HepG2 (cell line): ENCODE measurements at regions not wholly inside any gene's neighbourhood (a gene's known extent, or its start where the extent isn't known, plus 50 kb on each side); places are given as distances from the start of the nearest gene placed in this dataset.
"Not testable (repeated sequence)": the region's sequence is repeated elsewhere in the genome, so short reads cannot be mapped to it uniquely, and the experiment has no call there.

Experiments
- ATAC-seq: fragments of 200-7000 bp; cut with Tn5 transposase; 3 replicates; pipeline ENCODE4 v1.9.1; 2020; ENCODE audit warnings: mild to moderate bottlenecking, moderate library complexity
- BruUV-seq: library from RNA; stranded (reverse); fragments of 400-500 nt; replicated peaks from 2 replicates; lab custom pipeline; 2021; lab: Mats Ljungman, UMichigan
- CTCF ChIA-PET: fragments of 300-600 bp; formaldehyde crosslinking; extraction: SDS; loops from one replicate; lab custom pipeline; 2021; ENCODE audit warnings: low total read pairs, inconsistent platforms, low intra/inter-chr PET ratio; lab: Yijun Ruan, JAX
- POLR2A ChIA-PET: fragments of 350-600 bp; sonication (Branson Sonifier 250); formaldehyde crosslinking; loops from one replicate; lab custom pipeline; 2020; ENCODE audit warnings: antibody characterized with exemption, inconsistent platforms; lab: Yijun Ruan, JAX
- DNase-seq: peaks from one replicate; pipeline ENCODE4 v3.0.0-alpha.2; 2015; ENCODE audit warnings: low spot score
- FAIRE-seq: peaks from 3 replicates; lab custom pipeline; 2011; peaks lifted over from hg19 to GRCh38; lab: Jason Lieb, UNC
- H2AFZ ChIP-seq: one replicate; pipeline ENCODE4 v1.6.1; 2011; ENCODE audit warnings: low read length, inconsistent platforms
- H3K27ac ChIP-seq: fragments of 300-600 bp; 3 replicates; pipeline ENCODE4 v1.8.0; 2011; ENCODE audit warnings: mixed run types, mild to moderate bottlenecking, mixed read lengths, low read length, inconsistent platforms; ENCODE audit not compliant: insufficient read depth; ENCODE audit errors: extremely low read length
- H3K27me3 ChIP-seq, 2 experiments: fragments of 200-600 bp in 1 of 2; 2 replicates in 1 of 2; 3 replicates in 1 of 2; pipeline versions ENCODE4 v1.6.0 to v1.8.0; 2011; ENCODE audit warnings: low read length in 2 of 2, mild to moderate bottlenecking in 2 of 2, moderate library complexity in 2 of 2, inconsistent platforms in 1 of 2; ENCODE audit not compliant: insufficient read depth in 2 of 2, control insufficient read depth in 1 of 2
- H3K36me3 ChIP-seq, 2 experiments: fragments of 200-600 bp in 1 of 2; replicated peaks in 1 of 2; 2 replicates in 1 of 2; 3 replicates in 1 of 2; pipeline versions ENCODE4 v1.5.1 to v1.8.0; 2011; ENCODE audit warnings: low read length in 2 of 2, inconsistent platforms in 1 of 2; ENCODE audit not compliant: insufficient read depth in 2 of 2, control insufficient read depth in 1 of 2
- H3K4me1 ChIP-seq: 2 replicates; pipeline ENCODE4 v1.5.1; 2012; ENCODE audit warnings: low read length, inconsistent platforms; ENCODE audit not compliant: insufficient read depth
- H3K4me2 ChIP-seq: 2 replicates; pipeline ENCODE4 v1.6.0; 2011; ENCODE audit warnings: low read depth, low read length, inconsistent platforms
- H3K4me3 ChIP-seq, 3 experiments: fragments of 200-600 bp in 1 of 3; sonication (generic), shearing (Covaris generic) in 1 of 3; replicated peaks in 1 of 3; 2 replicates each; pipeline ENCODE4 v1.5.1; 2011 to 2016; ENCODE audit warnings: low read length in 3 of 3, inconsistent platforms in 2 of 3, low read depth in 2 of 3, mild to moderate bottlenecking in 2 of 3, control low read depth in 1 of 3, mixed read lengths in 1 of 3; ENCODE audit not compliant: insufficient read depth in 1 of 3
- H3K79me2 ChIP-seq: one replicate; pipeline ENCODE4 v1.6.1; 2011; ENCODE audit warnings: low read length, inconsistent platforms; ENCODE audit not compliant: insufficient read depth
- H3K9ac ChIP-seq: 2 replicates; pipeline ENCODE4 v1.6.0; 2011; ENCODE audit warnings: mild to moderate bottlenecking, low read depth, low read length, inconsistent platforms; ENCODE audit not compliant: insufficient read depth
- H3K9me3 ChIP-seq: 2 replicates; pipeline ENCODE4 v1.5.1; 2012; ENCODE audit warnings: mild to moderate bottlenecking, low read length
- H4K20me1 ChIP-seq: 2 replicates; pipeline ENCODE4 v1.6.0; 2011; ENCODE audit warnings: inconsistent platforms, mild to moderate bottlenecking, low read length, moderate library complexity; ENCODE audit not compliant: insufficient read depth
- ATF7-NPFF ChIP-seq: sonication (generic); formaldehyde crosslinking; IDR thresholded peaks from 2 replicates; pipeline ENCODE4 v1.8.1; 2023; ENCODE audit warnings: mild to moderate bottlenecking, low read depth, missing genetic modification reagents, moderate library complexity
- FOSL2 ChIP-seq: sonication (generic); formaldehyde crosslinking; IDR thresholded peaks from 2 replicates; pipeline ENCODE4 v1.4.0; 2020; ENCODE audit warnings: missing genetic modification reagents
- HCFC1 ChIP-seq: fragments of 150-350 bp; IDR thresholded peaks from 2 replicates; pipeline ENCODE4 v1.6.1; 2014; ENCODE audit warnings: low read depth, low read length
- ZMYM2 ChIP-seq: sonication (generic); formaldehyde crosslinking; IDR thresholded peaks from 2 replicates; pipeline ENCODE4 v1.8.0; 2022; ENCODE audit warnings: mild to moderate bottlenecking, missing genetic modification reagents
- ZMYM3 ChIP-seq: sonication (generic); formaldehyde crosslinking; IDR thresholded peaks from 2 replicates; pipeline ENCODE4 v1.5.1; 2020; ENCODE audit warnings: mild to moderate bottlenecking, missing genetic modification reagents
- ZNF121 ChIP-seq: sonication (generic); formaldehyde crosslinking; IDR thresholded peaks from 2 replicates; pipeline ENCODE4 v1.5.0; 2020; ENCODE audit warnings: mild to moderate bottlenecking, missing genetic modification reagents
- ZNF577 ChIP-seq: sonication (generic); formaldehyde crosslinking; IDR thresholded peaks from 2 replicates; pipeline ENCODE4 v1.4.0; 2020; ENCODE audit warnings: mild to moderate bottlenecking, low read depth, missing genetic modification reagents, borderline replicate concordance
- WGBS: methylation state at CpG from one replicate; pipeline ENCODE4 v1.1.6; 2017; ENCODE audit warnings: low lambda C conversion rate; 5-methylcytosine and 5-hydroxymethylcytosine counted together
- in situ Hi-C: cut with HindIII; loops from 2 replicates; pipeline ENCODE4 v1.10.0; 2017; ENCODE audit warnings: low pct_unique_long_range_greater_than_20kb; ENCODE audit not compliant: extremely low pct_ligation_motif_present
- intact Hi-C: fragments of 100-400 bp; cut with micrococcal nuclease; formaldehyde crosslinking; loops from one replicate; pipeline ENCODE4 v1.10.0; 2022; ENCODE audit not compliant: unreplicated experiment
- TF ChIP-seq, protein P1 (sequence below): sonication (generic); formaldehyde crosslinking; IDR thresholded peaks from 2 replicates; pipeline ENCODE4 v1.5.0; 2020; ENCODE audit warnings: mild to moderate bottlenecking, missing genetic modification reagents, moderate library complexity
- TF ChIP-seq, protein P2 (sequence below): fragments of 450-650 bp; IDR thresholded peaks from 2 replicates; pipeline ENCODE4 v1.6.1; 2016

DNA sequence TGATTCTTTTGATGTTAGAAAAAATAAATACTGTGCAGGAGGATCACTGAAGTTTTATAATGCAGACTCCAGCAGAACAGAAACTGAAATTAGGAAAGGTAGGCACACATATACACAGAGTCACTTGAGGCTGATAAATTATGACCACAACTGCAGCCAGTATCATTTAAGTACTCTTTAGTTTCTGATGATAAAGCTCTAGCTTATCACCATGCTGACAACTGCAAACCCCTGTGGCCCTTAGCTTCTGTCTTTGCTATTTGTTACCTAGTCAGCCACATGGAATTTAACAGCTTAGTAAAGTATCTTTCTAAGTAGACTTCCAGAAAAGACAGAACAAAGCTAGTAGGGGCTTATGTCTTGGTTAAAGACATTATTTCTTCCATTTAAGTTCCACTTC lies 734.8 kb upstream of the CDH6 start:
- Histone ChIP-seq H3K9ac (no peak overlapping the region), H3K4me3 (no peak overlapping the region), H3K36me3 (no peaks in the 10 kb centered on the region), H4K20me1 (no peaks in the 10 kb centered on the region), H3K4me2 (no peak overlapping the region), H3K27me3 (no peaks in the 10 kb centered on the region), H3K4me1 (no peaks in the 10 kb centered on the region), H3K9me3 (no peaks in the 10 kb centered on the region), H2AFZ (no peak overlapping the region), H3K79me2 (no peaks in the 10 kb centered on the region), H3K27ac (no peak overlapping the region)
- no peak for FAIRE-seq
- no peak for DNase-seq
- no peak for ATAC-seq
- BruUV-seq = no TSS peak
- intact Hi-C loops (no loop called here), in situ Hi-C loops (no loop called here)
- CTCF ChIA-PET = no interaction called here
- POLR2A ChIA-PET = no interaction called here
- TF ChIP-seq, protein P1, sequence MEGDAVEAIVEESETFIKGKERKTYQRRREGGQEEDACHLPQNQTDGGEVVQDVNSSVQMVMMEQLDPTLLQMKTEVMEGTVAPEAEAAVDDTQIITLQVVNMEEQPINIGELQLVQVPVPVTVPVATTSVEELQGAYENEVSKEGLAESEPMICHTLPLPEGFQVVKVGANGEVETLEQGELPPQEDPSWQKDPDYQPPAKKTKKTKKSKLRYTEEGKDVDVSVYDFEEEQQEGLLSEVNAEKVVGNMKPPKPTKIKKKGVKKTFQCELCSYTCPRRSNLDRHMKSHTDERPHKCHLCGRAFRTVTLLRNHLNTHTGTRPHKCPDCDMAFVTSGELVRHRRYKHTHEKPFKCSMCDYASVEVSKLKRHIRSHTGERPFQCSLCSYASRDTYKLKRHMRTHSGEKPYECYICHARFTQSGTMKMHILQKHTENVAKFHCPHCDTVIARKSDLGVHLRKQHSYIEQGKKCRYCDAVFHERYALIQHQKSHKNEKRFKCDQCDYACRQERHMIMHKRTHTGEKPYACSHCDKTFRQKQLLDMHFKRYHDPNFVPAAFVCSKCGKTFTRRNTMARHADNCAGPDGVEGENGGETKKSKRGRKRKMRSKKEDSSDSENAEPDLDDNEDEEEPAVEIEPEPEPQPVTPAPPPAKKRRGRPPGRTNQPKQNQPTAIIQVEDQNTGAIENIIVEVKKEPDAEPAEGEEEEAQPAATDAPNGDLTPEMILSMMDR (CRISPR knock-in tag) = no peak
- TF ChIP-seq ZMYM2 (CRISPR knock-in tag) = no peak
- no peak for TF ChIP-seq HCFC1
- no peak for TF ChIP-seq ZMYM3
- no peak for TF ChIP-seq ZNF577 (CRISPR knock-in tag)
- TF ChIP-seq ZNF121 (CRISPR knock-in tag) = no peak
- TF ChIP-seq FOSL2 (CRISPR knock-in tag) = no peak
- TF ChIP-seq ATF7-NPFF (CRISPR knock-in tag) = no peak

DNA sequence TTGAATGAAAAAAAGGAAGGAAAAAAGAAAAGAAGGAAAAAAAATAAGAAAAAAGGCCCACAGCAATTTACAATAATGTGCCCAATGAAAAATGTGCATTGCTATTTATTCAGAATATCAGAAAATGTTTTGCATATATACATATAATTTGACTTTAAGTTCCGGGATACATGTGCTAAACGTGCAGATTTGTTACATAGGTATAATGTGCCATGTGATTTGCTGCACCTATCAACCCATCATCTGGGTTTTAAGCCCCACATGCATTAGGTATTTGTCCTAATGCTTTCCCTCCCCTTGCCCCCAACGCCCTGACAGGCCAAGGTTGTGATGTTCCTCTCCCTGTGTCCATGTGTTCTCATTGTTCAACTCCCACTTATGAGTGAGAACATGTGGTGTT lies 738.0 kb upstream of the CDH6 start:
- DNase-seq, in situ Hi-C loops, H3K79me2 ChIP-seq, H3K27ac ChIP-seq, intact Hi-C loops, POLR2A ChIA-PET, H3K27me3 ChIP-seq, FAIRE-seq, H3K9ac ChIP-seq, H3K9me3 ChIP-seq, H3K4me3 ChIP-seq, H3K4me2 ChIP-seq, CTCF ChIA-PET, BruUV-seq, H3K36me3 ChIP-seq, ATAC-seq, H3K4me1 ChIP-seq, H4K20me1 ChIP-seq, H2AFZ ChIP-seq: not testable (repeated sequence)
- 4% methylated on average over 3 of the region's 3 CpGs for WGBS
- TF ChIP-seq, protein P2, sequence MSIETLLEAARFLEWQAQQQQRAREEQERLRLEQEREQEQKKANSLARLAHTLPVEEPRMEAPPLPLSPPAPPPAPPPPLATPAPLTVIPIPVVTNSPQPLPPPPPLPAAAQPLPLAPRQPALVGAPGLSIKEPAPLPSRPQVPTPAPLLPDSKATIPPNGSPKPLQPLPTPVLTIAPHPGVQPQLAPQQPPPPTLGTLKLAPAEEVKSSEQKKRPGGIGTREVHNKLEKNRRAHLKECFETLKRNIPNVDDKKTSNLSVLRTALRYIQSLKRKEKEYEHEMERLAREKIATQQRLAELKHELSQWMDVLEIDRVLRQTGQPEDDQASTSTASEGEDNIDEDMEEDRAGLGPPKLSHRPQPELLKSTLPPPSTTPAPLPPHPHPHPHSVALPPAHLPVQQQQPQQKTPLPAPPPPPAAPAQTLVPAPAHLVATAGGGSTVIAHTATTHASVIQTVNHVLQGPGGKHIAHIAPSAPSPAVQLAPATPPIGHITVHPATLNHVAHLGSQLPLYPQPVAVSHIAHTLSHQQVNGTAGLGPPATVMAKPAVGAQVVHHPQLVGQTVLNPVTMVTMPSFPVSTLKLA = peak; percentile 97
